ENCODE measurements at regions not wholly inside any gene's neighbourhood (a gene's known extent, or its start where the extent isn't known, plus 50 kb on each side); places are given as distances from the start of the nearest gene placed in this dataset.
"Not testable (repeated sequence)": the region's sequence is repeated elsewhere in the genome, so short reads cannot be mapped to it uniquely, and the experiment has no call there.

DNA sequence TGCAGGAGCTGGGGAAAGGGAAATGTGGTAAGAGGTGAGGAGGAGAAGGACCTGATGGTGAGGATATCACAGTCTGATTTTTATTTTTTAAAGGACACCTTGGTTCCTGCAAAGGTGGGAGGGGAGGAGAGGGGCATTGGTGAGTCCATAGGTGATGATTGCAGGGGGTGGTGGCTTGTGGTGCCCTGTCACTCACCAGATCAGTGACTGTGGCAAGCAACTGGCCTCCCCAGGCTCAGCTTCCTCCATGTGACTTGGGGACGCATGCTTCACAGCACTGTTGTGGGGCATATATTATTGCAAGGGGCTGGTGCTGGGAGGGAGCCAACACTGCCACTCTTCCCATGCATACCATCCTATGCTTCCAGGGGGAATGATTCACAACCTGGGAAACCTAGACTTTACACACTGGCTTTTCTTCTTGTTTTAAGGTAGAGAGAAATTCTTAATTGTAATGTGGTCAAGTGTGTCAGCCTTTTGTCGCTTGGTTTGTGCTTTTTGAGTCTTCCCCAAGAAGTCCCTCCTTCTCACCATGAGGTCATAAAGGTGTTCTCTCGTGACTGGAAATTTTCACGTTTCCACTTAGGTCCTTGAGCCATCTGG is 106.8 kb upstream of the PLGLB2 start:
- TF ChIP-seq, protein P1, sequence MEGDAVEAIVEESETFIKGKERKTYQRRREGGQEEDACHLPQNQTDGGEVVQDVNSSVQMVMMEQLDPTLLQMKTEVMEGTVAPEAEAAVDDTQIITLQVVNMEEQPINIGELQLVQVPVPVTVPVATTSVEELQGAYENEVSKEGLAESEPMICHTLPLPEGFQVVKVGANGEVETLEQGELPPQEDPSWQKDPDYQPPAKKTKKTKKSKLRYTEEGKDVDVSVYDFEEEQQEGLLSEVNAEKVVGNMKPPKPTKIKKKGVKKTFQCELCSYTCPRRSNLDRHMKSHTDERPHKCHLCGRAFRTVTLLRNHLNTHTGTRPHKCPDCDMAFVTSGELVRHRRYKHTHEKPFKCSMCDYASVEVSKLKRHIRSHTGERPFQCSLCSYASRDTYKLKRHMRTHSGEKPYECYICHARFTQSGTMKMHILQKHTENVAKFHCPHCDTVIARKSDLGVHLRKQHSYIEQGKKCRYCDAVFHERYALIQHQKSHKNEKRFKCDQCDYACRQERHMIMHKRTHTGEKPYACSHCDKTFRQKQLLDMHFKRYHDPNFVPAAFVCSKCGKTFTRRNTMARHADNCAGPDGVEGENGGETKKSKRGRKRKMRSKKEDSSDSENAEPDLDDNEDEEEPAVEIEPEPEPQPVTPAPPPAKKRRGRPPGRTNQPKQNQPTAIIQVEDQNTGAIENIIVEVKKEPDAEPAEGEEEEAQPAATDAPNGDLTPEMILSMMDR (IDR thresholded peaks at IDR 0.05 in 4 of 5, conservative IDR thresholded peaks at IDR 0.05 in 1 of 5): not testable (repeated sequence)
- TF ChIP-seq POLR2A (IDR thresholded peaks at IDR 0.05): not testable (repeated sequence)
